ENCODE measurements at regions not wholly inside any gene's neighbourhood (a gene's known extent, or its start where the extent isn't known, plus 50 kb on each side); places are given as distances from the start of the nearest gene placed in this dataset.

DNA sequence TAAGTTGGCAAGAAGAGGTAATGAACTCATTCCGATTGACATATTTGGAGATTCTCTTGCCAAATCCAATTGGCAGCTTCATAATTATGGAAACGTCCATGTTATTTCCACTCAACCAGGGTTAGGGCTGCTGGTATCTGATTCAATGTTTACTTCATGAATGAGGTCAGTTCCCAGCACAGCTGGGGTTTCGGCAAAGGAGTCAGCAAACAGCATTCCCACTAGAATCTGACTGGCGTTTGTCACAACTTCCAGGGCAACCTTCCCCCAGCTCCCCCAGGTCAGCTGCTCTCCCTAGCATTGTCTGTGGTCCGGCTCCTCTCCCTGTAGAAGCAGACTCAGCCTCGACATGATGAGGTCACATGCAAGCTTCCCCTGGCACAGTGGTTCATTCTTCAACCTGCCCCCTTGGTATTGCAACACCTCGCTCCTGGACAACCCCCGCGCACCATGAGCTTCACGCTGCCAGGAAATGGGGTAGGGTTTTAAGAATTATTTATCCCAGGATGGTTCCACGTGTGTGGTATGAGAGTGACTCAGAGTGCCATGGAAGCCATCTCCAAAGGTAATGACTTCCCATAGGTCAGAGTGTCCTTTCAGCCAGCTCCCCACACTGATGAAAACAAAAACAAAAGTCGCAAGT is 100.7 kb upstream of the SLC25A33 start:
- TF ChIP-seq FOXP2 (optimal IDR thresholded peaks at IDR 0.05; ENCODE audit: borderline replicate concordance, extremely low read depth, extremely low read length, insufficient read depth) (peak; percentile 71), SIN3A (IDR thresholded peaks at IDR 0.05; ENCODE audit: borderline replicate concordance, insufficient read depth, low read length) (no peak)

GRCh38 chr1:9439074-9439761 is 100.0 kb upstream of the SLC25A33 start:
- TF ChIP-seq SIN3A (IDR thresholded peaks at IDR 0.05; ENCODE audit: borderline replicate concordance, insufficient read depth, low read length) = no peak
- TF ChIP-seq FOXP2 (optimal IDR thresholded peaks at IDR 0.05; ENCODE audit: borderline replicate concordance, extremely low read depth, extremely low read length, insufficient read depth) = peak; percentile 55
- TF ChIP-seq, protein P1, sequence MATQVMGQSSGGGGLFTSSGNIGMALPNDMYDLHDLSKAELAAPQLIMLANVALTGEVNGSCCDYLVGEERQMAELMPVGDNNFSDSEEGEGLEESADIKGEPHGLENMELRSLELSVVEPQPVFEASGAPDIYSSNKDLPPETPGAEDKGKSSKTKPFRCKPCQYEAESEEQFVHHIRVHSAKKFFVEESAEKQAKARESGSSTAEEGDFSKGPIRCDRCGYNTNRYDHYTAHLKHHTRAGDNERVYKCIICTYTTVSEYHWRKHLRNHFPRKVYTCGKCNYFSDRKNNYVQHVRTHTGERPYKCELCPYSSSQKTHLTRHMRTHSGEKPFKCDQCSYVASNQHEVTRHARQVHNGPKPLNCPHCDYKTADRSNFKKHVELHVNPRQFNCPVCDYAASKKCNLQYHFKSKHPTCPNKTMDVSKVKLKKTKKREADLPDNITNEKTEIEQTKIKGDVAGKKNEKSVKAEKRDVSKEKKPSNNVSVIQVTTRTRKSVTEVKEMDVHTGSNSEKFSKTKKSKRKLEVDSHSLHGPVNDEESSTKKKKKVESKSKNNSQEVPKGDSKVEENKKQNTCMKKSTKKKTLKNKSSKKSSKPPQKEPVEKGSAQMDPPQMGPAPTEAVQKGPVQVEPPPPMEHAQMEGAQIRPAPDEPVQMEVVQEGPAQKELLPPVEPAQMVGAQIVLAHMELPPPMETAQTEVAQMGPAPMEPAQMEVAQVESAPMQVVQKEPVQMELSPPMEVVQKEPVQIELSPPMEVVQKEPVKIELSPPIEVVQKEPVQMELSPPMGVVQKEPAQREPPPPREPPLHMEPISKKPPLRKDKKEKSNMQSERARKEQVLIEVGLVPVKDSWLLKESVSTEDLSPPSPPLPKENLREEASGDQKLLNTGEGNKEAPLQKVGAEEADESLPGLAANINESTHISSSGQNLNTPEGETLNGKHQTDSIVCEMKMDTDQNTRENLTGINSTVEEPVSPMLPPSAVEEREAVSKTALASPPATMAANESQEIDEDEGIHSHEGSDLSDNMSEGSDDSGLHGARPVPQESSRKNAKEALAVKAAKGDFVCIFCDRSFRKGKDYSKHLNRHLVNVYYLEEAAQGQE (IDR thresholded peaks at IDR 0.05; ENCODE audit: insufficient read depth in 1 of 2, low read depth in 2 of 2, low read length in 2 of 2) = no peak
- no peak for TF ChIP-seq POLR2AphosphoS5 (IDR thresholded peaks at IDR 0.05; ENCODE audit: low read depth, low read length)
- no peak for TF ChIP-seq TAF1 (IDR thresholded peaks at IDR 0.05; ENCODE audit: borderline replicate concordance, insufficient read depth, low read length)

DNA sequence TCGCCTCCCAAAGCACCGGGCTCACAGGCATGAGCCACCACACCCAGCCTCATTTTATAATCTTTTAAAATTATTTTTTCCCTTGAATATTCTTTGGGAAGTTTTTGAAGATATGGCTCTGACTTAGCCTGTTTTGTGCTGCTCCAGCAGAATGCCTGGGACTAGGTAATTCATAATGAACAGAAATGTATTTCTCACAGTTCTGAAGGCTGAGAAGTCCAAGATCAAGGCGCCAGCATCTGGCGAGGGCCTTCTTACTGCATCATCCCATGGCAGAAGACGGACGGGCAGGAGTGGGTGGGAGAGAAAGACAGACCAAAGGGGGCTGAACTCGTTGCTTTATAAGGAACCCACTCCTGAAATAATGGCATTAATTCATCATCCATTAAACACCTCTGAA is 99.0 kb upstream of the SLC25A33 start:
- TF ChIP-seq, protein P1 (IDR thresholded peaks at IDR 0.05; ENCODE audit: insufficient read depth in 1 of 2, low read depth in 2 of 2, low read length in 2 of 2) = no peak
- TF ChIP-seq TAF1 (IDR thresholded peaks at IDR 0.05; ENCODE audit: borderline replicate concordance, insufficient read depth, low read length) = no peak
- no peak for TF ChIP-seq POLR2AphosphoS5 (IDR thresholded peaks at IDR 0.05; ENCODE audit: low read depth, low read length)
- no peak for TF ChIP-seq SIN3A (IDR thresholded peaks at IDR 0.05; ENCODE audit: borderline replicate concordance, insufficient read depth, low read length)
- no peak for TF ChIP-seq FOXP2 (optimal IDR thresholded peaks at IDR 0.05; ENCODE audit: borderline replicate concordance, extremely low read depth, extremely low read length, insufficient read depth)

GRCh38 chr1:9440763-9441194 is 98.5 kb upstream of the SLC25A33 start:
- no peak for TF ChIP-seq FOXP2 (optimal IDR thresholded peaks at IDR 0.05; ENCODE audit: borderline replicate concordance, extremely low read depth, extremely low read length, insufficient read depth)
- no peak for TF ChIP-seq TAF1 (IDR thresholded peaks at IDR 0.05; ENCODE audit: borderline replicate concordance, insufficient read depth, low read length)
- TF ChIP-seq, protein P1 (IDR thresholded peaks at IDR 0.05; ENCODE audit: insufficient read depth in 1 of 2, low read depth in 2 of 2, low read length in 2 of 2) = no peak
- TF ChIP-seq SIN3A (IDR thresholded peaks at IDR 0.05; ENCODE audit: borderline replicate concordance, insufficient read depth, low read length) = no peak
- TF ChIP-seq POLR2AphosphoS5 (IDR thresholded peaks at IDR 0.05; ENCODE audit: low read depth, low read length) = no peak

DNA sequence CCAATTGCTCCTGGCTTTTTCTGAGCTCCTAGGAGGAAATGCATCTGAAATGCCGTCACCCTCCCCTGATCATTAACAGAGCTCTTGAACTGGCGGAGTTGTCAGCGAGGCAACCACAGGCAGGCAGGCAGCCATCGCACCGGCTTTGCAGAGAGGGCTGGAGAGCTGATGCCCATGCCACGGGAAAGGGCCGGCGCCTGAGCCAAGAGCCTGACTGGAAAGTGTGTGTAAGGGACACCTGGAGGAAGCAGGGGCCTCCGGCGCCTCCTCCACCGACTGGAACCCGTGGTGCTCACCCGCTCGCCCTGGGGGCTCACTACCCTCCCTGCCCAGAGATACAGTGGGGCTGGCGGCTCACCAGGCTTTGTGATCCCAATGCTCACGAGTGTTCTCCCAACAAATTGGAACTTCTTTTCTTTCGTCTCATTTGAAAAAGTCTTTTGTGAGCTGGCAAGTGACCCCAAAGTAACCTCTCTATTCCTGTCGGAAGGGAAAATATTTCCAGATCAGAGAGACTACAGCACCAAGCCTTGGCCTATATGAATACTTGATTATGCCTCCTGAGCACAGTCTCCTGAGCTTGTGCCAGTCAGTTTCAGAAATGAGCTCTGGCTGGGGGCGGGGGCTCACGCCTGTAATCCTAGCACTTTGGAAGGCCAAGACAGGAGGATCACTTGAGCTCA is 97.7 kb upstream of the SLC25A33 start:
- TF ChIP-seq, protein P1 (IDR thresholded peaks at IDR 0.05; ENCODE audit: insufficient read depth in 1 of 2, low read depth in 2 of 2, low read length in 2 of 2) = no peak
- no peak for TF ChIP-seq FOXP2 (optimal IDR thresholded peaks at IDR 0.05; ENCODE audit: borderline replicate concordance, extremely low read depth, extremely low read length, insufficient read depth)
- no peak for TF ChIP-seq TAF1 (IDR thresholded peaks at IDR 0.05; ENCODE audit: borderline replicate concordance, insufficient read depth, low read length)
- TF ChIP-seq POLR2AphosphoS5 (IDR thresholded peaks at IDR 0.05; ENCODE audit: low read depth, low read length) = no peak
- no peak for TF ChIP-seq SIN3A (IDR thresholded peaks at IDR 0.05; ENCODE audit: borderline replicate concordance, insufficient read depth, low read length)
